GM18858 (cell line): ENCODE measurements at regions not wholly inside any gene's neighbourhood (a gene's known extent, or its start where the extent isn't known, plus 50 kb on each side); places are given as distances from the start of the nearest gene placed in this dataset.

ENCODE experiments used
- ATAC-seq: cut with Tn5 transposase; IDR thresholded peaks from one replicate; pipeline ENCODE4 v1.9.1; 2021; ENCODE audit not compliant: unreplicated experiment

GRCh38 chr2:144703852-144704708, 184.2 kb upstream of the ZEB2 start:
- ATAC-seq: no peak

GRCh38 chr2:144702051-144702450, 182.1 kb upstream of the ZEB2 start:
- no peak for ATAC-seq

- ATAC-seq: no peak
Measured at GRCh38 chr2:144701259-144701658, 181.3 kb upstream of the ZEB2 start.

GRCh38 chr2:144698156-144698555, 178.2 kb upstream of the ZEB2 start:
- ATAC-seq: no peak

GRCh38 chr2:144695657-144696056, 175.7 kb upstream of the ZEB2 start:
- ATAC-seq: no peak

GRCh38 chr2:144694456-144694855, 174.5 kb upstream of the ZEB2 start:
- no peak for ATAC-seq

GRCh38 chr2:144693179-144693578, 173.3 kb upstream of the ZEB2 start:
- ATAC-seq: no peak

- ATAC-seq: no peak
Measured at GRCh38 chr2:144692661-144693060, 172.7 kb upstream of the ZEB2 start.

GRCh38 chr2:144690771-144691170, 170.9 kb upstream of the ZEB2 start:
- no peak for ATAC-seq

GRCh38 chr2:144686518-144687215, 166.7 kb upstream of the ZEB2 start:
- no peak for ATAC-seq

- ATAC-seq: no peak
Measured at GRCh38 chr2:144683966-144684365, 164.0 kb upstream of the ZEB2 start.

GRCh38 chr2:144683107-144683753, 163.3 kb upstream of the ZEB2 start:
- no peak for ATAC-seq

GRCh38 chr2:144682248-144682647, 162.3 kb upstream of the ZEB2 start:
- ATAC-seq: no peak

GRCh38 chr2:144681389-144681788, 161.5 kb upstream of the ZEB2 start:
- ATAC-seq: no peak

GRCh38 chr2:144679942-144680341, 160.0 kb upstream of the ZEB2 start:
- no peak for ATAC-seq

- no peak for ATAC-seq
Measured at GRCh38 chr2:144678736-144679135, 158.8 kb upstream of the ZEB2 start.

- ATAC-seq: no peak
Measured at GRCh38 chr2:144675731-144676130, 155.8 kb upstream of the ZEB2 start.

GRCh38 chr2:144675331-144675730, 155.4 kb upstream of the ZEB2 start:
- no peak for ATAC-seq

- ATAC-seq: no peak
Measured at GRCh38 chr2:144674071-144674470, 154.2 kb upstream of the ZEB2 start.

- no peak for ATAC-seq
Measured at GRCh38 chr2:144673456-144673855, 153.5 kb upstream of the ZEB2 start.

GRCh38 chr2:144671695-144672455, 152.0 kb upstream of the ZEB2 start:
- ATAC-seq: no peak
